NCI-H2081 treated with DMSO at 0.1 percent for 48 hours (cell line): ENCODE measurements at regions not wholly inside any gene's neighbourhood (a gene's known extent, or its start where the extent isn't known, plus 50 kb on each side); places are given as distances from the start of the nearest gene placed in this dataset.
"Not testable (repeated sequence)": the region's sequence is repeated elsewhere in the genome, so short reads cannot be mapped to it uniquely, and the experiment has no call there.

ENCODE experiments used
- DNase-seq: peaks from one replicate; lab custom pipeline; 2025; lab: John Stamatoyannopoulos, UW

GRCh38 chr3:177676148-177676547, 478.9 kb upstream of the TBL1XR1 start:
- DNase-seq, result no peak

- no peak for DNase-seq
These were observed 479.8 kb upstream of the TBL1XR1 start for GRCh38 chr3:177676947-177677587.

DNA sequence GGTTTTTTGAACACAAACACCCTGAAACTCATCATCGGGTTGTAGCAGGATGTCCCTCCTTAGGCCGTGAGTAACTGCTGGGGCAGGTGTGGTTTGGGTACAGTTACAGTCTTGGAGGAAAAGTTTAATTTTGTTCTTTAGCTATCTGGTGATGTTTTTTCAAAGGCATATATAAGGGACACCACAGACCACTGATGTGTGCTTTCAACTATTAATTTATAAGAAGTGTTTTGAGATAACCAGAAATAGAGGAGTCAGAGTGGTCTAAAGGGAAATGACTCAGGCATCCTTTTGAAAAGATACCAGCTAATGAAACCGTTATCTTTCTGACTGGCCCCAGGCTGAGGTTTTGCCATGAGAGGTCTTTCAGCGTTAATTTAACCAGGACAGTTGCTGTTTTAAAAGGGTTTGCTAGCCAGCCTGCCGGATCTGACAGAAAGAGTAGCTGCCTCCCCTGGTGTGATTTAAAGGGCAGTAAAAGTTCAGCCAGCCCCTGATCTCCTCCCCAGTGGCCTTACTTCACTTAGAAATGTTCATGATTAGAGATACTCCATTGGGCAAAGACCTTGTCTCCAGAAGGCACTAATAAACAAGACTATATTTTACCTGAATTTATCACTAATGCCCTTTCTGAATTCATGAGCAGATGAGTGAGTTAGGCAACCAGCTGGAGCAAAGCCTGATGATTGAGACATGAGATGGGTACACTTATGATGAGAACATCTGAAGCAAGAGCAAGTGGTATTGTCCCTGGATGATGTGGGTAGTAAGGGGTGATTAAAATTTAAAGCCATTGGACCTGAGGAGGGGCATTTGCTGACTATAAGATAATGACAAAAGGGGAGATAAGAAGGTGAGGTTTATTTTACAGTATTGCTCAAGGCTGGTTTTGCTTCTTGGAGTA, 482.5 kb upstream of the TBL1XR1 start:
- DNase-seq, result no peak

- DNase-seq, result no peak
These were observed 483.2 kb upstream of the TBL1XR1 start for GRCh38 chr3:177680472-177680821.

GRCh38 chr3:177681156-177681555, 483.9 kb upstream of the TBL1XR1 start:
- DNase-seq, result no peak

DNA sequence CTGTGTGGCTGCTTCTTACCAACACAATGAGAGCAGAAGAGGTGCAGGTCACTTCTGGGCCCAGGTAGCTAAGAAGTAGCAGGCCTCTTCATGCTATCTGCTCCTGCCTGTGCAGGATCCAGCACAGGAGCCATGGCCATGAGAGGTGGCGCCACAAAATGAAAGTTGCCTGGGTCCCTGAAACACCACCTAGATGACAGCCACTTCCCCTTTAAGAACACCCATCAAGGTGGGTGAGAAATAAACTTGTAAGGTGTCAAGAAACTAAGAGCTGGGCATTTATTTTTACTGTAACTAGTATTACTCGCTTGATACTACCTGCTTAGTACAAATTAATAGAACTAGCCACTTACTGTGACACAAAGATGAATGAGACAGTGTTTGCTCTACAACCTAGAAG, 484.6 kb upstream of the TBL1XR1 start:
- DNase-seq, result no peak

DNA sequence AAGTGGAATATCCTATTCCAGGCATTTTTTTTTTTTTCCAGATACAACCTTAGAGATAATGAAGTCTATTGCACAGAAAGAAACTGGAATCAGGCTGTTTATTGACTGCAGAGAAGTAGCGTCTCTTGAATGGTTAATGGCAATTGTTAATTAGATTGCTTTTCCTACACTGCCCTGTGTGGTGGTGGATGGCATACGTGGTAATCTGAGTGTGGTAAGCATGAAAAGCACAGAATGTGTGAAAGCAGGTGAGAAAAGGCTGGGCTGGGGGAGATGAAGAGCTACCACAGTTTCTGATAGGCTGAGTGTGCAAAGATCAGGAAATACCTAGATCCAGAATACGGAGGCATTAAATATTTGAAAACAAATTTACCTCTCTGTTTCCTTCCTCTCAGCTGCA, 486.3 kb upstream of the TBL1XR1 start:
- no peak for DNase-seq

GRCh38 chr3:177686671-177687070, 489.4 kb upstream of the TBL1XR1 start:
- no peak for DNase-seq

- DNase-seq, result no peak
These were observed 490.0 kb upstream of the TBL1XR1 start for GRCh38 chr3:177687291-177687690.

- no peak for DNase-seq
These were observed 490.9 kb upstream of the TBL1XR1 start for GRCh38 chr3:177688152-177688551.

GRCh38 chr3:177689077-177689476, 491.8 kb upstream of the TBL1XR1 start:
- no peak for DNase-seq

DNA sequence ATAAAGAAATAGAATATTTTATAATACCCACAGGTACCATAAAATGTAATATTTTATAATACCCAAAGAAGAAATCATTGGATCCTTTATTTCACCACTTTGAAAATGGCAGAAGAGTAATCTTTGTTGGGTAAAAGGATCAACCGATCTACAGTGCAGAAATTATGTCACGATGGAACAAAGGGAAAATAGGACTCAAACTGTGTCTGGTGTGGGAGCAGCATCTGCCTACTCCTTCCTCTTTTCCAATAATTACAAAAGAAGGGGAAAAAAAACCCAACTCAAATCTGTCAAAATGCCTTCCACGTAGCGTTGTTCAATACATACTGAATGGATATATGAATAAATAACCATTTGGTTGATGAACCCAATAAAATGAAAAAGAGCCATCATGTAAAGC, 492.6 kb upstream of the TBL1XR1 start:
- no peak for DNase-seq

- DNase-seq, result no peak
These were observed 493.0 kb upstream of the TBL1XR1 start for GRCh38 chr3:177690306-177690705.

DNA sequence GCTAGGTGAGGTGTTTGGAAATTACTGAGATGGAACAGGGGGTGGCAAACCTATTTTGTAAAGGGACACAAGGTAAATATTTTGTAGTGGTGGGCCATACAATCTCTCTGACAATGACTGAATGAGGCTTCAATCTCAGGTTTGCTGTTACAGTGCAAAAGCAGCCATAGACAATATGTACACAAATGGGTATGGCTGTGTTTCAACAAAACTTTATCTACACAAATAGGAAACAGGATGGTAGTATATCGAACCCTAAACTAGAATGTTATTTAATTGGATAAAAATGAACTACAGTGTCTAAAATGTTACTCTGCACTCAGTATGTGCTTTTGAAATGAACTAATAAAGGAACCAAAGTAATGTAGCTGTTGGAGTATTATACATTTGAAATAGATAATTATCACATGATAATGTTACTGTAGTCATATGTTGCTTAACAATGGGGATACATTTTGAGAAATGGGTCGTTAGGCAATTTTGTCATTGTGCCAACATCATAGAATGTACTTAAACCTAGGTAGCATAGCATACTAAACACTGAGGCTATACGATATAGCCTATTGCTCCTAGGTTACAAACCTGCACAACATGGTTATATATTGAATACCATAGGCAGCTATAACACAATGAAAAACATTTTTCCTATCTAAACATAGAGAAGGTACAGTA, 495.2 kb upstream of the TBL1XR1 start:
- no peak for DNase-seq

DNA sequence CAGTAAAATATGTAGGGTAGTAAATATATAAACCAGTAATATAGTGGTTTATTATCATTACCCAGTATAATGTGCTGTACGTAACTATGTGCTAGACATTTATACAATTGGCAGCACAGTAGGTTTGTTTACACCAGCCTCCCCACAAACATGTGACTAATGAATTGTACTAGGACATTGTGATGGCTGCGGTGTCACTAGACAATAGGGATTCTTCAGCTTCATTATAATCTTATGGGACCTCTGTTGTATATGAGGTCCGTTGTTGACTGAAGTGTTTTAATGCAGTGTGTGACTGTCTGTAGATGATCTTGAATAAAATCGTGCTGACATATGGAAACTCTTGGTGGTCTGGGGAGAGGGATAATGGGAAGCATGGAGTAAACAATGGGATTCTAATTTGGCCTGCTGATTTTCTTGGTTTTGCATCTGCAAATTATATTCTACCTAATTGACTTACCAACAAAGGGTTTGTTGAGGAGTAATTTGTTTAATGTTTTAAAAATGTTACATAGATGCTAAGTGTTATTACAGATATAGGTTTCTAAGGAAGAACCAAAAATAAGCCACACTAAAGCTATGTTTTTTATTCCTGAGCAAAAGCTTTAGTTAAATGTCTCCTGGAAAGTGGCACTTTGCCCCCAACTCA, 496.5 kb upstream of the TBL1XR1 start:
- DNase-seq, result no peak

DNA sequence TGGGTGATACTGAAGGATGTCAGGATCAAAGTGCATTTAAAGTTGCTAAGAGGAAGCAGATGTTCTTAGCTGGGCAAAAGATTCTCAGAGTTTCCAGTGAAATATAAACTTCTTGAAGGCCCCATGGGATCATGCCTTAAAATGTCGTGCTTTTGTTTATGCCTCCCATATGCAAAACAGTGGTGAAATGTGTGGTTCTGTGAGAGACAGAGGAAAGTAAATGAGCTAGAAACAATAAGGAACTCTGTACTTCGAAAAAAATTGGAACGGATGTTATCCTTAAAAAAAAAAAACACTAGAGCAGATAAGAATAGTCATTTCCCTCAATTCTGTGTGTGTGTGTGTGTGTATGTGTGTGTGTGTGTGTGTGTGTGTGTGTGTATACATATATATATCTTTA, 497.0 kb upstream of the TBL1XR1 start:
- DNase-seq, result no peak

- no peak for DNase-seq
These were observed 497.7 kb upstream of the TBL1XR1 start for GRCh38 chr3:177694951-177695350.

DNA sequence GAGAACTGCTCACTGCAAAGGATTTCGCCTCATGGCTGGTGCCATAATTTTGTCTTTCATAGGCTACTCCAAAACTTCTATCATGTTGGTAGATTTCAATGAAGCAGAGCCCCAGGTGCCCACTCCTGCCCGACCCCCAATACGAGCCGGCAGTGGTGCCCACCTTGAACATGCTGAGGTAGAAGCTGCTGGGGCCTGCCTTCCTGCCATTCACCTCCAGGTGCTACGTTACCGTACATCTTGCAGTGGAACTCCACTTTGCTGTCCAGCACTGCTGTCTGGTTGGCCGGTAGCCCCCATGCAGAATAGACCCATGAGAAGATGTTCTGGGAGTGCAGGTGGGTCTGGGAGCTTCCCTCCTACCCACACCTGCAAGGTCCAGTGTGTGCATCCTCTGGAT, 502.8 kb upstream of the TBL1XR1 start:
- DNase-seq, result no peak

GRCh38 chr3:177703788-177704187, 506.5 kb upstream of the TBL1XR1 start:
- DNase-seq, result no peak

DNA sequence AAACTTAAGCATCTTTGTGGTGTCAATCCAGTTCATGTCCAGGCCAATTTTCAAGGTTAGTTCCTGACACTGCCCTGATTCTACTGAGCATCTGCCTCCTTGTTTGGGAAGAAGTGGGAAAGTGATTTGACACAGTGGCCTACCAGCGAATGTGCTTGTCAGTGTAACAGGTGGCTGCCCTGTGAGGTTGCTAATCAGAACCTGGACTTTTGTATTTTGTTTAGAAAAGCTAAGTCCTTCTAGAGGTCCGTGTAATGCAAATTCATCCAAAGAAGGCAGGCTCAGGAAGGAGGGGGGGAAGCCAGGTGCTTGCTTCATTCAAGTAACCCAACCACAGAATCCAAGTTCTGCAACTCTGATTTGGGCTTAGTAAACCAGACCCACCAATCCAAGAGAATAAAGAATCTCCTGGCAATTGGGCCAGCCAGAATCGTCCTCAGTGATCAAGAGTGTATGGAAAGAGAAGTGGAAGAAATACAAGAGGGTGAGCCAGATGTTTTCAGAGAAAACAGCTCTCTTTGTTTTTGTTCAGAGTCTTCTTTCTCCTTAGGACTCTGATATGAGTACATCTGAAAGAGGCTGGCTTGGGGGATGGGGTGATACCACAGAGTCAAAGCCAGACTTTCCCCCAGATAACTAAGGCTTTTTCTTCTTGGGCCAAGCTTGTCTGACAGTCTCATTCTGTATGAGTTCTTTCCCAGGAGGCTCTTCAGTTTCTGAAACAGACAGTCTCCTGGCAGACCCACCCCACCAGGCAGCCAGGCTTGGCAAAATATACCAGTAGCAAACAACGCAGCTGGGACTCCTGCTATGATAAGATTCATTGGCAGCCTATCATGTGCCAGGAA, 508.9 kb upstream of the TBL1XR1 start:
- DNase-seq, result no peak

- not testable (repeated sequence) for DNase-seq
These were observed 512.2 kb upstream of the TBL1XR1 start for GRCh38 chr3:177709470-177709869.

DNA sequence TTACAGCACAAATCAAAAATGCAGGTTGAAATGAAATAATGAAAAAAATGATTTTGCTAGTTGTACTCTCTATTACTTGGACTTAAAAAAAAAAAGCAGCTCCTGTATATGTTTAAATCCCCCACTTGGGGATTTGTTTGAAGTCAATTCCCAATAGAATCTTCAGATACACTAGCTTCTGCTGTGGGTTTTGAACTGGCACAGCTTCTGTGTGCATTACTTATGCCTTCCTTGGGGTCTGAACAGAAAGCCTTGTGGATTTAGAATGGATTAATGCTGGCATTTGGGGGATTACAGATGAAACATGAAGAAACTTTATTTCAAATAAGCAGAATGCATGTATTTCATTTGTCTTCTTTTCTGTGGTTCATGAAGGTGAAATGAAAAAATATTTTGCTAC, 513.2 kb upstream of the TBL1XR1 start:
- no peak for DNase-seq
